ENCODE measurements at regions not wholly inside any gene's neighbourhood (a gene's known extent, or its start where the extent isn't known, plus 50 kb on each side); places are given as distances from the start of the nearest gene placed in this dataset.
"Not testable (repeated sequence)": the region's sequence is repeated elsewhere in the genome, so short reads cannot be mapped to it uniquely, and the experiment has no call there.

DNA sequence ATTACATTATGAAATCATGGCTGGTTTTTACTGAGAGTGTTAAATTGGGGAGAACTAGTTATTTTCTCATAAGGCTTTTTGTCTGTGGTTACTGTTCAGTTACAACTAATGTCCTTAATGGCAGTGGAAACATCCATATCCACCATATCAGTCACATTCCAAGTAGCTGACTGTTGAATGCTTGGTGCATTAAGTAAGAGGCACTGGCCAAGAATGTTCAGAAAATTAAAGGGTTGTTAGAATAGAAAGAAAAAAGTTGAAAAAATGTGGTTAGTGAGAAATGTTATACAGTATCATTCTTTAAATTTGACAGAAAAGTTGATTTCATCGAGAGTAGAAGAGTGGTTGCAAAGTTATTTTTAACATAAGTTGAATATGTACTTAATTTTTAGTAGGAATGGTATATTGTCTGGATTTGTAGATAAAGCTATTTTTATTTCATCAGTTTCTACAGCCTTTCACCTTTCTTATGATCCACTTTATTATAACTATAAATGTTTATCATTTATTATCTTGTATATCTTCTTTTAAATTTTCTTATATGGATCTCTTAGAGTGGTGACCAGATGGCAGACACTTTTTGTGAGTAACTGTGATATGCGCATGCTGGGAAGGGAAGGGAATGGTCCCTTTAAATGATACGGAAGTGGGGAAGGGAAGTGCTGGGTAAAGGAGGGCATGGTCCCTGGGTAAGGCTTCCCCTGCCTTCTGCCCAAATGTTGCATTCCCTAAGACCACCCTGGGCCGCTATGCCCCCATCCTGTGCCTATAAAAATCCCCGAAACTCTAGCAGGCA lies 2407.1 kb downstream of the ARAP2 start:
- Histone ChIP-seq H3K79me2 (ENCODE audit: low read depth) (no peaks in the 10 kb centered on the region), H3K4me1 (no peaks in the 10 kb centered on the region), H3K4me2 (no peak overlapping the region), H3K9ac (no peak overlapping the region), H3K27me3 (no peaks in the 10 kb centered on the region), H2AFZ (replicated peaks) (no peak overlapping the region), H3K9me3 (ENCODE audit: low read depth) (no peaks in the 10 kb centered on the region), H3F3A (ENCODE audit: low read depth) (no peaks in the 10 kb centered on the region), H3K4me3 (no peak overlapping the region), H4K20me1 (ENCODE audit: low read depth) (no peaks in the 10 kb centered on the region), H3K27ac (no peak overlapping the region), H3K36me3 (no peaks in the 10 kb centered on the region)
- Mint-ChIP-seq H3K27ac (no peak overlapping the region), H3K27me3 (ENCODE audit: insufficient read depth, low read depth) (no peaks in the 10 kb centered on the region), H3K36me3 (no peaks in the 10 kb centered on the region), H3K9me3 (peaks cover 3% of the 10 kb centered on the region), H3K4me1 (no peaks in the 10 kb centered on the region), H3K4me3 (no peak overlapping the region)
- no peak for DNase-seq (ENCODE audit: low spot score)
- TF ChIP-seq EZH2phosphoT487 (IDR thresholded peaks at IDR 0.05), result no peak

DNA sequence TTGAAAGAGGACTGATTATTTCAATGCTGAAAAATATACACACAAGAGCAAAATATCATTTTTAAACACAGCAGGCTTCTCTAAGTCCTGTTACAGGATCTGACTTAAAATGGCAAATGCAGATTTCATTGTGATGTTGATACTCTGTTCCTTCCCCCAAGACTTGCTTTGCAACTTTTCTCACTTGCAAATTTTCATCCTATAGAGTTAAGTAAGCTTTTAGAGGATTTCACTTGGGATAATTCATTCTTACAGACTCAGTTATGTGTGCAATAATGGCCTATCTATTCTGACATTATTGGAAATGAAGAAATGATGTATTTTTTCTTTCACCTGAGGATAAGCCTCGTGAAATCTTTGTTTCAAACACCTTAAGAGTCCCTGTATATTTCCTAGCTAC lies 2403.2 kb downstream of the ARAP2 start:
- Histone ChIP-seq H3K4me1 (no peaks in the 10 kb centered on the region), H3K79me2 (ENCODE audit: low read depth) (no peaks in the 10 kb centered on the region), H3K36me3 (no peaks in the 10 kb centered on the region), H3K4me2 (no peak overlapping the region), H4K20me1 (ENCODE audit: low read depth) (no peaks in the 10 kb centered on the region), H3K9ac (no peak overlapping the region), H3K27ac (no peak overlapping the region), H3F3A (ENCODE audit: low read depth) (no peaks in the 10 kb centered on the region), H3K27me3 (no peaks in the 10 kb centered on the region), H2AFZ (replicated peaks) (peak overlapping the region; percentile 7), H3K4me3 (no peak overlapping the region), H3K9me3 (ENCODE audit: low read depth) (no peaks in the 10 kb centered on the region)
- Mint-ChIP-seq H3K4me1 (peaks cover 4% of the 10 kb centered on the region), H3K4me3 (no peak overlapping the region), H3K36me3 (no peaks in the 10 kb centered on the region), H3K9me3 (peaks cover 10% of the 10 kb centered on the region), H3K27me3 (ENCODE audit: insufficient read depth, low read depth) (no peaks in the 10 kb centered on the region), H3K27ac (no peak overlapping the region)
- DNase-seq (ENCODE audit: low spot score), result no peak
- TF ChIP-seq EZH2 (IDR thresholded peaks at IDR 0.05) (no peak), EZH2phosphoT487 (IDR thresholded peaks at IDR 0.05) (no peak)
- TF ChIP-seq, protein P1, sequence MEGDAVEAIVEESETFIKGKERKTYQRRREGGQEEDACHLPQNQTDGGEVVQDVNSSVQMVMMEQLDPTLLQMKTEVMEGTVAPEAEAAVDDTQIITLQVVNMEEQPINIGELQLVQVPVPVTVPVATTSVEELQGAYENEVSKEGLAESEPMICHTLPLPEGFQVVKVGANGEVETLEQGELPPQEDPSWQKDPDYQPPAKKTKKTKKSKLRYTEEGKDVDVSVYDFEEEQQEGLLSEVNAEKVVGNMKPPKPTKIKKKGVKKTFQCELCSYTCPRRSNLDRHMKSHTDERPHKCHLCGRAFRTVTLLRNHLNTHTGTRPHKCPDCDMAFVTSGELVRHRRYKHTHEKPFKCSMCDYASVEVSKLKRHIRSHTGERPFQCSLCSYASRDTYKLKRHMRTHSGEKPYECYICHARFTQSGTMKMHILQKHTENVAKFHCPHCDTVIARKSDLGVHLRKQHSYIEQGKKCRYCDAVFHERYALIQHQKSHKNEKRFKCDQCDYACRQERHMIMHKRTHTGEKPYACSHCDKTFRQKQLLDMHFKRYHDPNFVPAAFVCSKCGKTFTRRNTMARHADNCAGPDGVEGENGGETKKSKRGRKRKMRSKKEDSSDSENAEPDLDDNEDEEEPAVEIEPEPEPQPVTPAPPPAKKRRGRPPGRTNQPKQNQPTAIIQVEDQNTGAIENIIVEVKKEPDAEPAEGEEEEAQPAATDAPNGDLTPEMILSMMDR (IDR thresholded peaks at IDR 0.05), result no peak

DNA sequence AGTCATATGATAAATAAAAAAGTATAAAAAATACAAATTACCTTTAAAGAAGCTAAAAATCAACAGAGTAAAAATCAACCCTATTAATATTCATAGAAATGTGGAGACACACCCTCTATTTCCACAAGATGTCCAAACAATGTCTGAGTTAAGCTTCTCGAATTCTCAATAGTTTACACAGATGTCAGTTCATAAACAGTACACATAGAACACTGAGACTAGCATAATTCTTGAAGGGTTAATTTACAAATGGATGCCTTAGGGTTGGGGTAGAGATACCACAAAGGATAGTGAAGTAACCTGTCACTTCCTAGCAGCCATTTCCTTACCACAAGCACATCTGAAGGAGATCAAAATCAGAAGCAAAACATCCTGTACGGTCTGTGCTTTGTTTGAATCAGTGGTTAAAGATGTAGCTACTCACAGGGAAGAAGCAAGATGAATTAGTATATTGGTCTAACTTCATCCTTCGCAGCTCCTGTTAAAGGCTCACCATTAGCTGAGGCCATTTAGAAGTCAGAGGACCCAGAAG lies 2393.9 kb downstream of the ARAP2 start:
- no peak for DNase-seq (ENCODE audit: low spot score)

DNA sequence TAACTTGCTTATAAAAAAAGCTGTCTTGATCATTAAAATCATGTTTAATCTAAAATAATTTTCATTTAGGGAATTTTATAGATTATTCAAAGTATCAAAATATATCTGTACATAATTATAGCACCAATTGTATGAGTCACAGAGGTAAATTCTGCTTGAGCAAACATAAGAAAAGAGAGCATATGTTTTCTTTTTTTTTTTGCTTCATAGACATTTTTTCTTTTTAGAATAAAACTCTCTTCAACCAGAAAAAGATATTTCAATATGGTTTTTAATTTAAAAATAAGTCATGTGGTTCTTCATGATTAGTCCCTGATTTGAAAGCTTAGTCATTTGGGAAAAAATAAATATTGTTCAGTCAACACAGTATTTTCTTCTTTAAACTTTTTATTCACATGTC lies 2390.6 kb downstream of the ARAP2 start:
- not testable (repeated sequence) for H3K4me2 ChIP-seq; H3K27me3 ChIP-seq; H2AFZ ChIP-seq (replicated peaks); H3K4me3 Mint-ChIP-seq; H3K27me3 Mint-ChIP-seq (ENCODE audit: insufficient read depth, low read depth); H3K27ac Mint-ChIP-seq; H3F3A ChIP-seq (ENCODE audit: low read depth); H3K27ac ChIP-seq; H3K9me3 Mint-ChIP-seq; H3K4me1 ChIP-seq; H3K9me3 ChIP-seq (ENCODE audit: low read depth); H3K9ac ChIP-seq; DNase-seq (ENCODE audit: low spot score); H4K20me1 ChIP-seq (ENCODE audit: low read depth); H3K4me3 ChIP-seq; H3K36me3 Mint-ChIP-seq; H3K36me3 ChIP-seq; H3K4me1 Mint-ChIP-seq; H3K79me2 ChIP-seq (ENCODE audit: low read depth)

More for the DNA sequence above, 2393.9 kb downstream of the ARAP2 start:
- Mint-ChIP-seq H3K36me3 (no peaks in the 10 kb centered on the region), H3K27me3 (ENCODE audit: insufficient read depth, low read depth) (no peaks in the 10 kb centered on the region), H3K4me3 (no peak overlapping the region), H3K4me1 (peaks cover 3% of the 10 kb centered on the region), H3K27ac (no peak overlapping the region), H3K9me3 (peaks cover 17% of the 10 kb centered on the region)
- Histone ChIP-seq H3K9me3 (ENCODE audit: low read depth) (no peaks in the 10 kb centered on the region), H3K27ac (no peak overlapping the region), H3K79me2 (ENCODE audit: low read depth) (no peaks in the 10 kb centered on the region), H3F3A (ENCODE audit: low read depth) (no peaks in the 10 kb centered on the region), H3K36me3 (no peaks in the 10 kb centered on the region), H3K4me1 (no peaks in the 10 kb centered on the region), H3K4me3 (no peak overlapping the region), H2AFZ (replicated peaks) (no peak overlapping the region), H3K27me3 (no peaks in the 10 kb centered on the region), H3K9ac (no peak overlapping the region), H4K20me1 (ENCODE audit: low read depth) (no peaks in the 10 kb centered on the region), H3K4me2 (no peak overlapping the region)
- TF ChIP-seq EZH2phosphoT487 (IDR thresholded peaks at IDR 0.05), result no peak
- TF ChIP-seq EZH2 (IDR thresholded peaks at IDR 0.05), result no peak
- TF ChIP-seq, protein P1 (IDR thresholded peaks at IDR 0.05), result no peak

Data from neural progenitor cell (in vitro differentiated cells).